ENCODE measurements at regions not wholly inside any gene's neighbourhood (a gene's known extent, or its start where the extent isn't known, plus 50 kb on each side); places are given as distances from the start of the nearest gene placed in this dataset.

GRCh38 chr20:59101961-59102360 lies 59.4 kb upstream of the PRELID3B start:
- TF ChIP-seq CTCF (conservative IDR thresholded peaks at IDR 0.05; ENCODE audit: low read depth in 2 of 2) = no peak
- no peak for TF ChIP-seq EZH2 (IDR thresholded peaks at IDR 0.05; ENCODE audit: low read depth, unreplicated experiment)
